ENCODE measurements at regions not wholly inside any gene's neighbourhood (a gene's known extent, or its start where the extent isn't known, plus 50 kb on each side); places are given as distances from the start of the nearest gene placed in this dataset.

DNA sequence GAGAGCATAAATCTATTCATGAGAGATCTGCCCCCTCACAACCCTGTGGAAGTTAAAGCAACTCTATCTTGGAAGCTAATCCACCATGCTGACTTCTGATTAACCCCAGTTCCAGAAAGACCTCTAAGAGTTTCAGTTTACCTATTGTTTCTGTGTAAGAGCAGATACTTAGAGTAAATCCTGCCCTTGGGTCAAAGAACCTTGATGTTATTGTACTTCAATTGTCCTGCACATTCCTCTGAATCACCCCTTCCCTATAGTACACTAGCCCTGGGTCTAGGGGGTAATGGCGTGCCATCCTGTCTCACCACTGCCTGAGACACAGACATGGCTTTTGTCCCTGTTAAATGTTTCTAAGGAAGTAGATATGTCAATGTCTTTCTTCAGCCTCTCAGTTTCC is 138.6 kb downstream of the CAAP1 start:
- DNase-seq, result no peak
- H3K4me1 ChIP-seq, result no peaks in the 10 kb centered on the region
- H3K27me3 ChIP-seq, result no peaks in the 10 kb centered on the region
- WGBS, 2 donors, result 96 to 100% methylated on average over 1 of the region's 1 CpG
- no peak overlapping the region for H3K27ac ChIP-seq
- no peaks in the 10 kb centered on the region for H3K36me3 ChIP-seq (ENCODE audit: low read depth, missing control alignments)
- no peak for TF ChIP-seq POLR2A (IDR thresholded peaks at IDR 0.05)
- TF ChIP-seq, protein P1, sequence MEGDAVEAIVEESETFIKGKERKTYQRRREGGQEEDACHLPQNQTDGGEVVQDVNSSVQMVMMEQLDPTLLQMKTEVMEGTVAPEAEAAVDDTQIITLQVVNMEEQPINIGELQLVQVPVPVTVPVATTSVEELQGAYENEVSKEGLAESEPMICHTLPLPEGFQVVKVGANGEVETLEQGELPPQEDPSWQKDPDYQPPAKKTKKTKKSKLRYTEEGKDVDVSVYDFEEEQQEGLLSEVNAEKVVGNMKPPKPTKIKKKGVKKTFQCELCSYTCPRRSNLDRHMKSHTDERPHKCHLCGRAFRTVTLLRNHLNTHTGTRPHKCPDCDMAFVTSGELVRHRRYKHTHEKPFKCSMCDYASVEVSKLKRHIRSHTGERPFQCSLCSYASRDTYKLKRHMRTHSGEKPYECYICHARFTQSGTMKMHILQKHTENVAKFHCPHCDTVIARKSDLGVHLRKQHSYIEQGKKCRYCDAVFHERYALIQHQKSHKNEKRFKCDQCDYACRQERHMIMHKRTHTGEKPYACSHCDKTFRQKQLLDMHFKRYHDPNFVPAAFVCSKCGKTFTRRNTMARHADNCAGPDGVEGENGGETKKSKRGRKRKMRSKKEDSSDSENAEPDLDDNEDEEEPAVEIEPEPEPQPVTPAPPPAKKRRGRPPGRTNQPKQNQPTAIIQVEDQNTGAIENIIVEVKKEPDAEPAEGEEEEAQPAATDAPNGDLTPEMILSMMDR (IDR thresholded peaks at IDR 0.05), result no peak
- H3K9me3 ChIP-seq, result no peaks in the 10 kb centered on the region
- intact Hi-C loops (cut with DNase I; ENCODE audit: low total_unique reads), result no loop called here
- no peak overlapping the region for H3K4me3 ChIP-seq

DNA sequence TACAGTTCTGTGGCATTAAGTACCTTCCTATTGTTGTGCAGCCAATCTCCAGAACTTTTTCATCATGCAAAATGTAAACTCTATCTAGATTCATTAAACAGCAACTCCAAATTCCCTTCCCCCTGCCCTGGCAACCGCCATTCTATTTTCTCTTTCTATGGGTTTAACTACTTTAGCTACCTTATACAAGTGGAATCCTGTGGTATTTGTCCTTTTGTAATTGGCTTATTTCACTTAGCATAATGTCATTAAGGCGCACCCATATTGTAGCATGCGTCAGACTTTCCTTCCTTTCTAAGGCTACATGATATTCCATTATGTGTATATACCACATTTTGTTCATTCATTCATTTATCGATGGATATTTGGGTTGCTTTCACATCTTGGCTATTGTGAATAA is 142.4 kb downstream of the CAAP1 start:
- H3K27ac ChIP-seq, result no peak overlapping the region
- no peaks in the 10 kb centered on the region for H3K36me3 ChIP-seq (ENCODE audit: low read depth, missing control alignments)
- H3K27me3 ChIP-seq, result no peaks in the 10 kb centered on the region
- TF ChIP-seq, protein P1 (IDR thresholded peaks at IDR 0.05), result no peak
- TF ChIP-seq POLR2A (IDR thresholded peaks at IDR 0.05), result no peak
- H3K4me3 ChIP-seq, result no peak overlapping the region
- WGBS, 2 donors, result 94 to 95% methylated on average over 4 of the region's 4 CpGs
- intact Hi-C loops (cut with DNase I; ENCODE audit: low total_unique reads), result no loop called here
- H3K9me3 ChIP-seq, result no peaks in the 10 kb centered on the region
- no peaks in the 10 kb centered on the region for H3K4me1 ChIP-seq
- DNase-seq, result no peak

DNA sequence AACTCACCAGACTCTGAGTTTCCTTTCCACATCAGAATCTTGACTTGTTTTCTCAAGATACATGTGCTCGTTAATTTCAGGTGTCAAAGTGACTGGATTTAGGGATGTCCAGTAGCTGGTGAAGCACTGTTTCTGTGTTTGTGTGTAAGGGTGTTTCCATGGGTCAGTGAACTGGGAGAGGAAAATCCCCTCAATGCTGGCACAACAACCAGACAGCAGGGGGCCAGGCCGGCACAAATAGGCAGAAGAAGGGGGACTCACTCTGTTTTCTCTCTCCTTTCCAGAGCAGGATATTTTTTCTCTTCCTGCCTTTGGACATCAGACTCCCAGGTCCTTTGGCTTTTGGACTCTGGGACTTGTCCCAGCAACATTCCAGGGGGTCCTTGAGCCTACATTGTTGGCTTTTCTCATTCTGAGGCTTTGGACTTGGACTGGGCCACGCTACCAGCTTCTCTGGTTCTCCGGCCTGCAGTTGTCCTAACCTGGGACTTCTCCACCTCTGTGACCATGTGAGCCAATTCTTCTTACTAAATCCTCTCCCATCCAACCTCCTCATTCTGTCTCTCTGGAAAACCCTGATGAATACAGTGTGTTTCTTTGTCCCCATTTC is 144.0 kb downstream of the CAAP1 start:
- Histone ChIP-seq H3K36me3 (ENCODE audit: low read depth, missing control alignments) (no peaks in the 10 kb centered on the region), H3K27ac (no peak overlapping the region), H3K4me1 (no peaks in the 10 kb centered on the region), H3K27me3 (no peaks in the 10 kb centered on the region), H3K9me3 (no peaks in the 10 kb centered on the region), H3K4me3 (no peak overlapping the region)
- no peak for DNase-seq
- intact Hi-C loops (cut with DNase I; ENCODE audit: low total_unique reads), result no loop called here
- no peak for TF ChIP-seq POLR2A (IDR thresholded peaks at IDR 0.05)
- TF ChIP-seq, protein P1 (IDR thresholded peaks at IDR 0.05), result no peak
- 77 to 92% methylated on average over 3 to 4 of the region's 4 CpGs for WGBS, 2 donors

DNA sequence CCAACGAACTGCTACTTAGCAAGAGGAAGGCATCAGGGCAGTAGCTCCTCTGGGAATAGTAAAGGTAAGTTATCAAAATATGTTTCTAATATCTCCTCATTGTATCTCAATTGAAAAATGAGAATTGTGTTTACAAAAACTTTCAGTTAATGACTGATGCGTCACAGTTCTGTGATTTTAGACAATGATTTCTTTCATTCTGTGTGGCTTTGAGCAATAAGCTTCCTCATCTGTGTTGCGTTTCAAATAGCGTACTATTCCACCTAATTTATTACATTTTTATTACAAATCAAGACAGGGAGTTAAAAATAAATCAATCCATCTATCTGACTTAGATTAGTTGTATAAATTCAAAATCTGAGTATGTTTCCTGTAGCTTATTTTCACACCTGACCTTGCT is 145.0 kb downstream of the CAAP1 start:
- intact Hi-C loops (cut with DNase I; ENCODE audit: low total_unique reads), result no loop called here
- no peaks in the 10 kb centered on the region for H3K4me1 ChIP-seq
- H3K27me3 ChIP-seq, result no peaks in the 10 kb centered on the region
- no peak overlapping the region for H3K4me3 ChIP-seq
- no peak for DNase-seq
- H3K27ac ChIP-seq, result no peak overlapping the region
- TF ChIP-seq, protein P1 (IDR thresholded peaks at IDR 0.05), result no peak
- TF ChIP-seq POLR2A (IDR thresholded peaks at IDR 0.05), result no peak
- no peaks in the 10 kb centered on the region for H3K36me3 ChIP-seq (ENCODE audit: low read depth, missing control alignments)
- no peaks in the 10 kb centered on the region for H3K9me3 ChIP-seq
- 87 to 89% methylated on average over 4 of the region's 4 CpGs for WGBS, 2 donors

DNA sequence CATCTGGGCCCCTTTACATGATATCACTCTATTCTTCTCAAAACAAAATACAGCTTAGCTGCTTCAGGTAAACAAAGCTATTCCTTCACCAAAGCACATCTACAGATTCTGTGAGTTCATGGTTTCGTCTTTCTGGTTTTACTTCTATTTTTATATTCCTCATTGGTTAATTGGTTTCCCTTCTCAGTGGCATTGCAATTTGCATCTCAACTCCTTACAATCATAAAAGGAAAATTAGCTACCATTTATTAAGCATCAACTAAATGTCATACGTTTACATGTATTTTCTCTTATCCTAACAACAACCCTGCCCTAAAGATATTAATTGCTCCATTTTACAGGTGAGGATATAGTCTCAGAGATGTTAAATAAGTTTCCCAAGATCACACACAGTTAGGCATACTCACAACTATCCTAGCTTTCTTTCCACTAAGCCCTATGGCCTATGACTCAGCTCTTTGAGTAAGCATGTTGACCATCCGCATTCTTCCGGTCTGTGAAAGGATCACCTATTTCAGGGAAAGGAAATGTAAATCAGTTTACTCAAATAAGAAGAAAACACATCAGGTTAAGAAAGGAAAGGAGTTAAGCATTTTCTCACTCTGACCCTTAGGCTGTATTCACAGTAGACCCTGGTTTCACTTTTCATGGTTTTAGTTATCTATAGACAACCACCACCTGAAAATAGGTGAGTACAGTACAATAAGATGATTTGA is 146.1 kb downstream of the CAAP1 start:
- intact Hi-C loops (cut with DNase I; ENCODE audit: low total_unique reads), result no loop called here
- Histone ChIP-seq H3K27ac (no peak overlapping the region), H3K4me1 (no peaks in the 10 kb centered on the region), H3K9me3 (no peaks in the 10 kb centered on the region), H3K27me3 (no peaks in the 10 kb centered on the region), H3K36me3 (ENCODE audit: low read depth, missing control alignments) (no peaks in the 10 kb centered on the region), H3K4me3 (no peak overlapping the region)
- 93 to 95% methylated on average over 4 of the region's 4 CpGs for WGBS, 2 donors
- TF ChIP-seq, protein P1 (IDR thresholded peaks at IDR 0.05), result no peak
- DNase-seq, result no peak

All from testis (tissue), 2 donors.